ENCODE measurements at regions not wholly inside any gene's neighbourhood (a gene's known extent, or its start where the extent isn't known, plus 50 kb on each side); places are given as distances from the start of the nearest gene placed in this dataset.

- DNase-seq = no peak
Observed at GRCh38 chr12:88684170-88684569, 103.9 kb upstream of the KITLG start.

DNA sequence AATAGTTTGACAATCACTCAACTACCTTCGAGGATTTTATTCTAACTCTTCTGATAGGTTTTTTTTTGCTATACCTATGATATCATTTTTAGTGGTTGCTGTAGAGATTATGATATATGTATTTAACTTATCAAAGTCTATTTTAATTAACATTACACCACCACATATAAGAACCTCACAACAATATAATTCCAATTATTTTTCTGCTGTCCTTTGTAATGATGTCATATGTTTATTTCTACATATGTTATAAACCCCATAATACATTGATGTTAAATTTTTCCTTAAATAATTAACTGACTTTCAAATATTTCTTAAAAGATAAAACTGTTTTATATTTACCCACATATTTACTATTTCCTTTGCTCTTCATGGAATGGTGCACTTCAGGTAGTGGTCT, 103.4 kb upstream of the KITLG start:
- no peak for DNase-seq

GRCh38 chr12:88681271-88681670, 101.0 kb upstream of the KITLG start:
- no peak for DNase-seq

DNA sequence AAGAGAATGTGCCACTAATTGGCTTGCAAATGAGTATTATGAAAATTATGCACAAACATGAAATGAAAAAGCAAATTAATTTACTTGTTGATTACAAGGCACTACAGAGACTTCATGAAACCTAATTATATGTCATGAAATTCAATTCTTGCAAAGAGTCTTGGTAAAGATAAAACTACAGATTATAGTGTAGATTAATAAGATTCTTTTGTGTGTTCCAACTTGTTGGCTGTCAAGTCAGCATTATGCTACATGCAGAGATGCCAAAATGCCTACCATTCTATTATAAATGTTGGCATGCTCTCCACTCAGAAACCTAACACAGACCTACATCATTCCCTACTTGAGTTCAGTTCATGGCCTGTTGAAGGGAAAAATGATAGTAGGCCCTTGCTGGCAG, 97.2 kb upstream of the KITLG start:
- no peak for DNase-seq

DNA sequence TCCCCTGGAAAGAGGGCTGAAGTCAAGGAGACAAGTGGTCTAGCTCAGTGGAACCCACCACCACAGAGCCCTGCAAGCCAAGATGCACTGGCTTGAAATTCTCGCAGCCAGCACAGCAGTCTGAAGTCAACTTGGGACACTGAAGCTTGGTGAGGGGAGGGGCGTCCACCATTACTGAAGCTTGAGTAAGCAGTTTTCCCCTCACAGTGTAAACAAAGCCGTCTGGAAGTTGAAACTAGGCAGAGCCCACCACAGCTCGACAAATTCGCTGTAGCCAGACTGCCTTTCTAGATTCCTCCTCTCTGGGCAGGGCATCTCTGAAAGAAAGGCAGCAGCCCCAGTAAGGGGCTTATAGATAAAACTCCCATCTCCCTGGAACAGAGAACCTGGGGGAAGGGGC, 87.3 kb upstream of the KITLG start:
- DNase-seq = peak; percentile 15

- DNase-seq = peak; percentile 52
Observed at GRCh38 chr12:88665071-88665470, 84.8 kb upstream of the KITLG start.

DNA sequence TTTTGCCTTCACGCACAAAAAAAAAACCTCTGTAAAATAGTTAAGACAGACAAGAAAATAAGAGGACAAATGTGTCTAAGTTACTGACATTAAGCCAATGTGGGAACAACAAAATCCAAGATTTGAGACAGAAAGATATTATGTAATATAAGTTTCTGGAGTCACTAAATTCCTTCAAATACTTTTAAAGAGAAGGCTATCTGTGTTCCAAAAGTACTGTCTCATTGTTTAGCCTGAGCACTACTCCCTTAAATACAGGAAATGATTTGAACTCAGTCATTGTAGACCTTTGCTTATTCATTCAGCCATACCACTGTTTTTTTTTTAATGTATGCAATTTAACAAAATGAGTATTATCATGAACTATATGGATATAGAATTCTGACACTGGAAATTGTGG, 82.7 kb upstream of the KITLG start:
- no peak for DNase-seq

DNA sequence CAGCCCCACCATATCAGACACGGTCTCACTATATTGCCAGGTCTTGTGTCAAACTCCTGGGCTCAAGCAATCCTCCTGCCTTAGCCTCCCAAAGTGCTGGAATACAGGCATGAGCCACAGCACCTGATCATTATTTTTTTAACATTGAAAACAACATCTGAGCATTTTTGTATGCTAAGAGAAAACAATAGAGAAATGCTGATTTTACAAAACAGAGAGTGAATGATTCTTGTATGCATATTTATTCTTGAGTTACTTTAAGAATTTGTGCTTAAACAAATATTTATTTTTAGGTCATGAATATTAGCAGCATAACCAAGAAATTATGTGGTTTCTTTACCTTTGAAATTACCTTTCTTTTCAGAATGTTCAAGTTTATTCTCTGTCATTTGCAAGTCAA, 81.8 kb upstream of the KITLG start:
- no peak for DNase-seq

- no peak for DNase-seq
Observed at GRCh38 chr12:88658009-88658408, 77.7 kb upstream of the KITLG start.

- peak; percentile 77 for DNase-seq
Observed at GRCh38 chr12:88650715-88651114, 70.4 kb upstream of the KITLG start.

- no peak for DNase-seq
Observed at GRCh38 chr12:88648625-88649024, 68.4 kb upstream of the KITLG start.

- DNase-seq = no peak
Observed at GRCh38 chr12:88646824-88647223, 66.6 kb upstream of the KITLG start.

GRCh38 chr12:88645816-88646215, 65.5 kb upstream of the KITLG start:
- no peak for DNase-seq

- no peak for DNase-seq
Observed at GRCh38 chr12:88644946-88645702, 64.9 kb upstream of the KITLG start.

- peak; percentile 17 for DNase-seq
Observed at GRCh38 chr12:88643685-88644084, 63.4 kb upstream of the KITLG start.

DNA sequence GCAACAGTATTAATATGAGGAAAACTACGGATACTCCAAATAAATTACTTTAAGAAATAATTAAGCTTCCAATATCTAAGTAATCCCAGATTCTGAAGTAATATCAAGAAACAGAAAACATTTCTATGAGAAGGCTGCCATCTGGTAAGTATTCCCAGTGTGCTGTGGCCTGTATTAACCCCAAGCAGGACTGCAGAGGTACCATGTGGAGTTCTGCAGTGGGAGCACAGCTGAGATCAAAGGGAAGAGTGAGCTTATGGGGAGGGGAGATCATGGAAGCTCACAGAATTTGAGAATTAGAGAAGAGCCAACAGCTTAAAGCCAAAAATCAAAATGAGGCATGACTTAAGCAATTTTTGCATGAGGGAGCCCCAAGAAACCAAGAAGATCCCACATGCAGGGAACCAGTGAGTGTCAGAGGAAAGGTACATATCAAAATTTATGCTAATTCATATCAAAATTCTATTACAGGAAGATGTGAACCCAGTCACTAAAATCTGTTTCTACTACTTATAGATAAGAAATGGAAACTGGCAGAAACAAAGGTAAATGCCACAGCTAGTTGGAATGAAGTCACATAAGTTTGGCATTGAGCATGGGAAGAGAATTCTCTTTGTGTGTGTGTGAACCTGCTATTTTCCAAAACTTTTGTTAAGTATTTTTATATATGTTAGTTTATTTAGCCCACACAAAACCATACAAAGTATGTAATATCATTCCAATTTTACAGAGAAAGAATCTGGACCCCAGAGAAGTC, 62.6 kb upstream of the KITLG start:
- no peak for DNase-seq

GRCh38 chr12:88638966-88639760, 58.9 kb upstream of the KITLG start:
- DNase-seq = peak; percentile 49

- DNase-seq = no peak
Observed at GRCh38 chr12:88638388-88638787, 58.1 kb upstream of the KITLG start.

GRCh38 chr12:88634008-88634407, 53.7 kb upstream of the KITLG start:
- no peak for DNase-seq

DNA sequence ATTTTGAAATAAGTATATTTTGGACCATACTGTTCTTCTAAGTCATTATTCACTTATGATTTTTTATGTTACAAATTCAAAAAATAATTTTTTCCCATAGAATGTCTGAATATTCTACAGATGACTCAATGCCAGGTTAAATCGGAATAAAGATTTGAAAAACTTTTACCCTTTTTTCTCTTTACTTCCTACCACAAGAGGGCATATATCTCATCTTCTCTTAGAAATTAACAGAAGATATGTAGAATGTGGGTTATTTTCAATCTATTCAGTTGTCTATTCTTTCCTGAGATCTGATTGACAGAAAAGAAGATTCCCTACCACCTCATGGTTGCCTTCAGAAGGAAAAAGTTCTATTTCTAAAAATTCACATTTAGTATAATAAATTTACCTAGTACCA, 53.0 kb upstream of the KITLG start:
- DNase-seq = no peak

GRCh38 chr12:88630561-88630960, 50.3 kb upstream of the KITLG start:
- no peak for DNase-seq

Data from fibroblast of skin of scalp (primary cell).